GM13976 (cell line): ENCODE measurements at regions not wholly inside any gene's neighbourhood (a gene's known extent, or its start where the extent isn't known, plus 50 kb on each side); places are given as distances from the start of the nearest gene placed in this dataset.
"Not testable (repeated sequence)": the region's sequence is repeated elsewhere in the genome, so short reads cannot be mapped to it uniquely, and the experiment has no call there.

Experiments used
- DNase-seq: peaks from one replicate; pipeline ENCODE4 v3.0.0; 2012; ENCODE audit warnings: low spot score
- CTCF ChIP-seq: IDR thresholded peaks from 2 replicates; pipeline ENCODE4 v1.5.1; 2012; ENCODE audit warnings: borderline replicate concordance, mild to moderate bottlenecking; ENCODE audit not compliant: insufficient read depth; ENCODE audit errors: extremely low read depth, missing control alignments, control extremely low read depth
- in situ Hi-C: fragments of 300-500 bp; cut with MboI; formaldehyde crosslinking; loops from one replicate; pipeline ENCODE4 v1.12.0; 2022; ENCODE audit warnings: low sequenced_read_pairs, mixed read lengths, inconsistent platforms; ENCODE audit not compliant: unreplicated experiment

GRCh38 chr7:15073301-15073700, 170.8 kb upstream of the DGKB start:
- no peak for TF ChIP-seq CTCF
- in situ Hi-C loops, result no loop called here
- no peak for DNase-seq

GRCh38 chr7:15068324-15068723, 165.8 kb upstream of the DGKB start:
- in situ Hi-C loops, result no loop called here
- no peak for DNase-seq
- TF ChIP-seq CTCF, result no peak

- no peak for TF ChIP-seq CTCF
- in situ Hi-C loops, result no loop called here
Observed at GRCh38 chr7:15057272-15057671, 154.7 kb upstream of the DGKB start.

GRCh38 chr7:15054304-15054703, 151.8 kb upstream of the DGKB start:
- in situ Hi-C loops, DNase-seq: not testable (repeated sequence)

More at GRCh38 chr7:15057272-15057671, 154.7 kb upstream of the DGKB start:
- no peak for DNase-seq

DNA sequence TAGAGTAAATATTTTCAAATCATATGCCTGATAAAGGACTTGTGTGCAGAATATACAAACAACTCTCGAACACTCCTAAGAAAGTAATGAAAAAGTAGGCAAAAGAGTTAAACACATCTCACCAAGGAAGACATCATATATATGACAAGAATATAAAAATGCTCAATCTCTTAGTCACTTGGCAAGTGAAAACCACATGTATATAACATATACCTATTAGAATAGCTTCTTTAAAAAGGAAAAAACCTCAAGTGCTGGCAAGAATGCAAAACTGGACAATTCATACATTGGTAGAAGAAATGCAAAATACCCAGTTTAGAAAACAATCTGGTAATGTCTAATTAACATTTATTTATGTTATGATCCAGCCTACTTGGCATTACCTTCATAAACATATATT, 146.6 kb upstream of the DGKB start:
- TF ChIP-seq CTCF, result no peak
- in situ Hi-C loops, result no loop called here
- no peak for DNase-seq

DNA sequence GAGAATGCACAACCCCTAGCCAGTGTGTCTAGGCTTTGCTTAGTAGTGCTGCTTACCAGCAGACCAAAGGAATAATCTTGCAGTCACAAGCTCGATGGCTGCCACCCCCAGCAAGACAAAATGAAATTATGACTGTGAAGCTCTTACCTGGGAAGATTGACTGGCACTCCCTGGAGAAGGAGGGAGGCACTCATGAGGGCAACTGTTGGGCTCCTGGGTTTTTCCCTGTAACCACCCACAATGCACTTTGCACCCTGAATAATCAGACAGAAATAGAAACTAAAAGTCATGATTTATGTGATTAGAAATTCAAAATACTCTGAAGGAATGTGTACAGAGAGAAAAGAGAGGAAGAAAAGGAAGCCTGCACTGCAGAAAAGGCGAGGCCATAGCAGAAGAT, 144.3 kb upstream of the DGKB start:
- DNase-seq, result no peak
- TF ChIP-seq CTCF, result no peak
- in situ Hi-C loops, result no loop called here

DNA sequence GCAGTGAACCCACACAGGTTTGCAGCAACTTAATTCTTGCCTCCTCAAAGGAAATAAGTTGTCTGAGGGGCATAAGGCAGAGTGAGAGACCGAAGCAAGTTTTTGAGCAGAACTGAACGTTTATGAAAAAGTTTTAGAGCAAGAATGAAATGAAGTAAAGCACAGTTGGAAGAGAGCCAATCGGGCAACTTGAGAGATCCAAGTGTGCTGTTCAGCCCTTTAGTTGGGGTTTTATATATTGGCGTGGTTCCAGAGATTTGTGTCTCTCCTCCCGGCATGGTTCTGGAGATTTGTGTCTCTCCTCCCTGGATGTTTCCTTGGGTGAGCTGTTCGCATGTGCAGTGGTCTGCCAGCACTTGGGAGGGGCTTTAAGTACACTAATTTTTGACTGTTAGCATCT, 141.4 kb upstream of the DGKB start:
- in situ Hi-C loops, result no loop called here
- no peak for DNase-seq
- no peak for TF ChIP-seq CTCF
